Brain microvascular endothelial cell (primary cell): ENCODE measurements at regions not wholly inside any gene's neighbourhood (a gene's known extent, or its start where the extent isn't known, plus 50 kb on each side); places are given as distances from the start of the nearest gene placed in this dataset.
A peak's percentile ranks its signal among the peaks of the same experiment; 100 is the strongest.

Experiments used
- DNase-seq: peaks from one replicate; pipeline ENCODE4 v3.0.0-alpha.2; 2020
- H3K27ac ChIP-seq: fragments of 250-450 bp; sonication (Bioruptor Pico); 2 replicates; pipeline ENCODE4 v1.5.1; 2020; ENCODE audit warnings: mild to moderate bottlenecking, moderate library complexity
- H3K27me3 ChIP-seq: fragments of 250-450 bp; sonication (Bioruptor Pico); replicated peaks from 2 replicates; pipeline ENCODE4 v1.5.1; 2020; ENCODE audit warnings: mild to moderate bottlenecking
- H3K36me3 ChIP-seq: fragments of 250-450 bp; sonication (Bioruptor Pico); replicated peaks from 2 replicates; pipeline ENCODE4 v1.5.1; 2020; ENCODE audit warnings: mild to moderate bottlenecking
- H3K4me3 ChIP-seq: 2 replicates; pipeline ENCODE4 v1.5.1; 2011; ENCODE audit warnings: low read depth, mild to moderate bottlenecking, control low read depth, low read length, moderate library complexity
- in situ Hi-C: cut with HindIII; loops from 2 replicates; pipeline ENCODE4 v1.10.0; 2017; ENCODE audit warnings: low sequenced_read_pairs, low pct_ligation_motif_present
- TF ChIP-seq, protein P1 (sequence below): IDR thresholded peaks from 2 replicates; pipeline ENCODE4 v1.5.1; 2011; ENCODE audit warnings: low read depth, mild to moderate bottlenecking, moderate library complexity, low read length, control low read depth, inconsistent platforms; ENCODE audit errors: missing control alignments

- Histone ChIP-seq H3K27me3 (no peaks in the 10 kb centered on the region), H3K36me3 (no peaks in the 10 kb centered on the region), H3K4me3 (no peak overlapping the region), H3K27ac (peak overlapping the region; percentile 83)
- DNase-seq = peak; percentile 91
- in situ Hi-C loops = no loop called here
- TF ChIP-seq, protein P1, sequence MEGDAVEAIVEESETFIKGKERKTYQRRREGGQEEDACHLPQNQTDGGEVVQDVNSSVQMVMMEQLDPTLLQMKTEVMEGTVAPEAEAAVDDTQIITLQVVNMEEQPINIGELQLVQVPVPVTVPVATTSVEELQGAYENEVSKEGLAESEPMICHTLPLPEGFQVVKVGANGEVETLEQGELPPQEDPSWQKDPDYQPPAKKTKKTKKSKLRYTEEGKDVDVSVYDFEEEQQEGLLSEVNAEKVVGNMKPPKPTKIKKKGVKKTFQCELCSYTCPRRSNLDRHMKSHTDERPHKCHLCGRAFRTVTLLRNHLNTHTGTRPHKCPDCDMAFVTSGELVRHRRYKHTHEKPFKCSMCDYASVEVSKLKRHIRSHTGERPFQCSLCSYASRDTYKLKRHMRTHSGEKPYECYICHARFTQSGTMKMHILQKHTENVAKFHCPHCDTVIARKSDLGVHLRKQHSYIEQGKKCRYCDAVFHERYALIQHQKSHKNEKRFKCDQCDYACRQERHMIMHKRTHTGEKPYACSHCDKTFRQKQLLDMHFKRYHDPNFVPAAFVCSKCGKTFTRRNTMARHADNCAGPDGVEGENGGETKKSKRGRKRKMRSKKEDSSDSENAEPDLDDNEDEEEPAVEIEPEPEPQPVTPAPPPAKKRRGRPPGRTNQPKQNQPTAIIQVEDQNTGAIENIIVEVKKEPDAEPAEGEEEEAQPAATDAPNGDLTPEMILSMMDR = no peak
Measured at GRCh38 chr4:96164814-96165351, 325.0 kb downstream of the PDHA2 start.

DNA sequence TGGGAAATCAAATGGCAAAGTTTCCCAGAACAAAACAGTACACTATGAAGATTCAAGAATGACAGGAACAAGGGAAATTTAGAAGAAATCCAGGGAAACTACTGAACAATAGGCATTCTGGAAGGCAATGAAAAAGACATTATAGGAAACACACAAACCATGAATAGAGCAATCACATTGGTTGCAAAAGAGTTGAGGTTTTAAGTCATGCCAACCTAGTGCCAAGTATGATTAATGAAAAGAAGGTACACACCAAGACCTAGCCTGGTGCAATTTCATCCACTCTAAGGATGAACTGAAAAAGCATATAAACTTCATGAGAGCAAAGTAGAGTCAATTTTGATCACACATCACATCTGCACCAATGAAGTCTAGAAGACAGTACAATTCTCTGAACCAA, 326.9 kb downstream of the PDHA2 start:
- no peaks in the 10 kb centered on the region for H3K27me3 ChIP-seq
- H3K27ac ChIP-seq = no peak overlapping the region
- H3K4me3 ChIP-seq = no peak overlapping the region
- in situ Hi-C loops = no loop called here
- DNase-seq = no peak
- TF ChIP-seq, protein P1 = no peak
- no peaks in the 10 kb centered on the region for H3K36me3 ChIP-seq

- Histone ChIP-seq H3K27ac (no peak overlapping the region), H3K4me3 (no peak overlapping the region), H3K27me3 (no peaks in the 10 kb centered on the region), H3K36me3 (no peaks in the 10 kb centered on the region)
- TF ChIP-seq, protein P1 = peak; percentile 21
- in situ Hi-C loops = no loop called here
- no peak for DNase-seq
Measured at GRCh38 chr4:96170198-96170597, 330.3 kb downstream of the PDHA2 start.

DNA sequence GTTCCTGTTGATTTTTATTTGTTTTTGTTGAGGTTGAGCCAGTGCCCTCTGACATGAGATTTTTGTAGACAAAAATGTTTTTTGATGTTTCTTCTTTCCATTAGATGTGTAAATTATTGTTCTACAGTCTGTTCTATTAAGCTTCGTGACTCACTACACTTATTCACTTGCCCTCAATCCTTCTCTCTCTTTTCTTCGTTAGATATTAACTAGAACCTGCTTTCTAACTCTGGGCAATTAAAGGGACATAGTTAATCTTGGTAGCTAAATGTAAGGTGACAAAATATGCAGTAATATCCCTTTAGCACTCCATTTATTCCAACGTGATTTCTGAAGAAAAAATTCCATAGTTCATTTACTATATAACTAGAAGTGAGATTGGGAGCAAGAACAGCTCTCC, 333.9 kb downstream of the PDHA2 start:
- no peak overlapping the region for H3K4me3 ChIP-seq
- no peak for DNase-seq
- no peaks in the 10 kb centered on the region for H3K27me3 ChIP-seq
- in situ Hi-C loops = no loop called here
- no peak overlapping the region for H3K27ac ChIP-seq
- TF ChIP-seq, protein P1 = no peak
- no peaks in the 10 kb centered on the region for H3K36me3 ChIP-seq

DNA sequence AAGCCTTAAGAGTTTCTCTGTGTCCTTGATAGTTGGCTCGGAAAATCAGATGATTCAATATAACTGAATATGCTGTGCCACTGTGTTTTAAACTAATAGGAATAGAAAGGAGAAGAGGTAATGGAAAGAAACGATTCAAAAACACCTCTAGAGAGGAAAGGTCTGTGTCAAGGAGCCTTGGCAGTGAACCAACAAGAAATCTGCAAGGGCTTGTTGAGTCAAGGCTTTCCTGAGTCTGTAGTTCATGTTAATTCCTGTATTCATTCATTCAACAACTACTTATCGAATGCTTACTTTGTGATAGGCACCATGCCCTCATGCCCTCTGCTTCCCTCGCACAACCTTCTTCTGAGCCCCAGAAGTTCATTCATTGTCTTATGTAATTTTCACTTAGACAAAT, 336.0 kb downstream of the PDHA2 start:
- in situ Hi-C loops = no loop called here
- Histone ChIP-seq H3K27ac (no peak overlapping the region), H3K27me3 (no peaks in the 10 kb centered on the region), H3K4me3 (no peak overlapping the region), H3K36me3 (no peaks in the 10 kb centered on the region)
- DNase-seq = no peak
- TF ChIP-seq, protein P1 = no peak

DNA sequence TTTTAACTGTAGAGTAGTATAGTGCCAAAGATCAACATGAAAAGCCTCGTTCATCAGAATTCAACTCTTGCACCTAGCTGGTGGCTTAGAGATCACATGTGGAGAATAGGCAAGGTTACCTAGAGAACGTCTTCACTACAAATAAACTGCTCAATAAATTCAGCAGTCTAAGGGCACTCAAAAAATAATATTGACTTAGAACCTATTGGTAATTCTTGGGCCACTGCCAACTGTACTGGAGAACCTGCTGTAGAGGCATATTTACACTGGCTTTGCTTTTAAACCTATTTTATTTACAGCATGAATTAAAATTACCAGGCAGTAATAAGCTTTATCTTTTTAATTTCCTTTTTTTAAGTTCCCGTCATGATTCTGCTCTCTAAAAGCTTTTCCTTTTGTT, 343.7 kb downstream of the PDHA2 start:
- DNase-seq = no peak
- H3K4me3 ChIP-seq = no peak overlapping the region
- TF ChIP-seq, protein P1 = no peak
- in situ Hi-C loops = no loop called here
- no peak overlapping the region for H3K27ac ChIP-seq
- no peaks in the 10 kb centered on the region for H3K36me3 ChIP-seq
- H3K27me3 ChIP-seq = no peaks in the 10 kb centered on the region
